ENCODE measurements at regions not wholly inside any gene's neighbourhood (a gene's known extent, or its start where the extent isn't known, plus 50 kb on each side); places are given as distances from the start of the nearest gene placed in this dataset.
"Not testable (repeated sequence)": the region's sequence is repeated elsewhere in the genome, so short reads cannot be mapped to it uniquely, and the experiment has no call there.

DNA sequence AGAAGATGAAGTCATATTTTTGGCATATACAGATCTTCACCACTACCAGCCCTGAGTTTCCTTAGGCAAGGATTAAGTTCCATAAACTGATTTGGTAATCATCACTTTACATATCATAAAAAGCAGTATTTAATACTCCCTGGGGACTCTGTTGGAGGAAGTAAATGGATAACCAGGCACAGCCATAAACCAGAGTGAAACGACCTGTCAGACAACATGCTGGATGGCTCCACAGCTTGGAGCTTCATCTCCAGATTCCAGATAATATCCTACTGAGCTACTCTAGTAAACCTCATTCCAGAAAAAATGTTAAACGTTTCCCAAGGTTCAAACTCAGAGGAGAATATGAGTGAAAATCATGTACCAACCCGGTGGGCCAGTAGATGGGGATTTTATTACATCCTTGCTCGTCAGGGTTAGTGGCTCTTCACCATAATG, 109.2 kb downstream of the BASP1 start:
- in situ Hi-C loops (cut with HindIII; ENCODE audit: low sequenced_read_pairs), result no loop called here
- no peak for DNase-seq (ENCODE audit: low spot score)

GRCh38 chr5:17327048-17327625, 109.7 kb downstream of the BASP1 start:
- in situ Hi-C loops (cut with HindIII; ENCODE audit: low sequenced_read_pairs), result no loop called here
- no peak for DNase-seq (ENCODE audit: low spot score)

DNA sequence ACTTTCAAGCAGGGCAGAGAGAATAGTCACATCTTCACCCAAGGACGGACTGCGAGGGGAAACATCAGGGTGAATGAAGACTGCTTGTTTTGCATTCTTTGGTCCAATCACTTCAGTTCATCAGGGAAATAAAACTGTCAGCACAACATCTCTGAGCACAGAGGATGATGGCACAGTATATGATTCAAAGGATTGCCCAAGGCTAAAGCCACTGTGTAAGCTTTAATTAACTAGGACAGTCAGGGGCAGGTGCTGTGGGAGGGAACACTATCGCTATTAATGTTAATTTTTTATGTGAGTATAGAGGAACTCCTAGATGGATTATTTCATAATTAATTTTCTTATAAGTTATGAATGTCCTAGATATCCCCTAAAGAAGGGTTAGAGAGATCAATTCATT, 112.1 kb downstream of the BASP1 start:
- no peak for DNase-seq (ENCODE audit: low spot score)
- in situ Hi-C loops (cut with HindIII; ENCODE audit: low sequenced_read_pairs), result no loop called here

DNA sequence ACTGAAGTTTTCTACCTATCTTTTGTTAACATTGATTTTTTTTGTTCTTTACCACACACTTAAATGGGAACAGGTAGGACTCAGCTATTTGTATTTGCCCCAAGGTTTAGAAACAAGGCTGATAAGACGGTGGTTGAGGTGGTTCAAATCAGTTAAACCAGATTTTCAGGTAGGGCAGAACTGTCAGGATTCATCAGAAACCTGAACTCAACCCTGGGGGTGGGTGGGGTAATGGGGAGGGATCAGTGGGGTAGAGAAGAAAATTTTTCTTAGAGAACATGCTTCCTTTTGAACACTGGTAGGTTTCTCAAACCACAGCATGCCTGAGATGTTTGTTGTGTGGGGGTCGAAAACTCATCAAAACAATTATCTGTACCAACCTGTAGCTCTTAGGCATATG, 113.0 kb downstream of the BASP1 start:
- in situ Hi-C loops (cut with HindIII; ENCODE audit: low sequenced_read_pairs), result no loop called here
- DNase-seq (ENCODE audit: low spot score), result no peak

DNA sequence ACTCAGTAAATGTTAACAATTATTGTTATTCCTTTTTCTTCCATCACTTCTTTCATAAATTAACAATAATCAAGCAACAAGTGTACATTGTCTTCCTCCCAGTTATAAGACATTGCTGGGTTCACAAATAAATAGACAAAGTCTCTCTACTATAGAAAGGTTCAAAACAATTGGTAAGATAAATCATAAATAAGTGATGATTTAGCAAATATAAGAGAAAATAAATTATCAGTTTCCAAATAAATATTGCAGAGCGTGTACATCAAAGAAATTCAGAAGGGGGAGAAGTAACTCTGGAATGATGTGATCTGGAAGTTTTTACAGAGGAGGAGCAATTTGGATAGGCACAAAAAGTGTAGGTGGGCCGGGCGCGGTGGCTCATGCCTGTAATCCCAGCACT, 114.2 kb downstream of the BASP1 start:
- no peak for DNase-seq (ENCODE audit: low spot score)
- in situ Hi-C loops (cut with HindIII; ENCODE audit: low sequenced_read_pairs), result no loop called here

GRCh38 chr5:17333755-17334154, 116.3 kb downstream of the BASP1 start:
- DNase-seq (ENCODE audit: low spot score), result no peak
- in situ Hi-C loops (cut with HindIII; ENCODE audit: low sequenced_read_pairs), result no loop called here

DNA sequence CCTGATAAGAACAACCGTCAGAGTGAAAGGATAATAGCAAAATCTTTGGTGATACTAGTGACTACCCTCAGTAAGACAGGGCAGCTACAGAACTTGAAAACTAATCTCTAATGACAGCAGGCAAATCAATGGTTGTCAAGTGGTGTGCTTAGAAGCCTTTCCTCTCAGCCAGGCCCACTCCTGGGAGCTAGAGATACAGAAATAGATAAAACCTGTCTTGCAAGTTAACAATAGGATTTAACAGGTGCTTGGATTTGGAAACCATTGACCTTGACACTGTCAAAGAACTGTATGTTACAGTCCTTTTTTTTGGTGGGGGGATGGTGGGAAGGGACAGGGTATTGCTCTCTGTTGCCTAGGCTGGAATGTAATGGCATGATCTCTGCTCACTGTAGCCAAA, 118.6 kb downstream of the BASP1 start:
- no peak for DNase-seq (ENCODE audit: low spot score)
- in situ Hi-C loops (cut with HindIII; ENCODE audit: low sequenced_read_pairs), result no loop called here

DNA sequence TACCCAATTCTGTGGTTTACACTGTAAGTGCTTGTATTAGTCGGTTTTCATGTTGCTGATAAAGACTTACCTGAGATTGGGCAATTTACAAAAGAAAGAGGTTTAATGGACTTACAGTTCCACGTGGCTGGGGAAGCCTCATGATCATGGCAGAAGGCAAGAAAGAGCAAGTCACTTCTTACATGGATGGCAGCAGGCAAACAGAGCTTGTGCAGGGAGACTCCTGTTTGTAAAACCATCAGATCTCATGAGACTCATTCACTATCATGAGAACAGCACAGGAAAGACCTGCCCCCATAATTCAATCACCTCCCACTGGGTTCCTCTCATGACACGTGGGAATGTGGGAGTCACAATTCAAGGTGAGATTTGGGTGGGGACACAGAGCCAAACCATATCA, 119.3 kb downstream of the BASP1 start:
- DNase-seq (ENCODE audit: low spot score); in situ Hi-C loops (cut with HindIII; ENCODE audit: low sequenced_read_pairs): not testable (repeated sequence)

DNA sequence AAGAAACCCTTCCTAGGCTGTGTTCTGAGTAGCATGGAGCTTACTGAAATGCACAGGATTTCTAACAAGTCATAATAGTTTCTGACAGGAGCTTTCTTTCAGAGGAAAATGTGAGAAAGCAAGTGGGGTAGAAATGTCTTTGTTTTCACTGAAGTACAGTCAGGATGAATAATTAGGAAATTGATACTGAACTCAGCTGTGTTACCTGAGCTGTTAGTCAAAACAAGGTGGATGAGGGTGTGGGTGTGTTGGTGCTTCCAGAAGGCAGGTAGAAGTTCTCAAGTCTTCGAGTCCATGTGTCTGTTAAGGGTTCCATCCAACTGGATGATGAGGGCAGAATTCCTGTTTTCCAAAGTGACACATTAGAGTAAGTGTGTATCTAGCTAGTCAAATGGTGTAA, 122.4 kb downstream of the BASP1 start:
- DNase-seq (ENCODE audit: low spot score), result no peak
- in situ Hi-C loops (cut with HindIII; ENCODE audit: low sequenced_read_pairs), result no loop called here

DNA sequence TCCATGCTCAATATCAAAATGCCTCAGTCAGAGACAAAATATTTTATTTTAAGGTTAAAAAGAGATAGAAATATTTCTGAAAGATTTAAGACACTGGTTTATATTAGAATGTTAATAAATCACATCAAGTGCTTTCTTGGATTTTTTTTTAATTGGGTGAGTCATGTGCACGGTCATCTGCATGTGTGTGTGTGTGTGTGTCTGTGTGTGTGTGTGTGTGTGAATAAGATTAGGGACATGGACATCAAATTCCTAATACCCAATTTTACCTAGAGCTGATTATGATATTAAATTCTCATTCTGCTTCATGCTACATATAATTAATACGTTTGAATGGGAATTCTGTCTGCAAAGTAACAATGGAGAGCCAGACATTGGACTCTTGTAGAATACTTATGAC, 122.9 kb downstream of the BASP1 start:
- in situ Hi-C loops (cut with HindIII; ENCODE audit: low sequenced_read_pairs), result no loop called here

GRCh38 chr5:17340819-17341218, 123.4 kb downstream of the BASP1 start:
- in situ Hi-C loops (cut with HindIII; ENCODE audit: low sequenced_read_pairs), result no loop called here
- no peak for DNase-seq (ENCODE audit: low spot score)

More for the DNA sequence above, 122.9 kb downstream of the BASP1 start:
- no peak for DNase-seq (ENCODE audit: low spot score)

- DNase-seq (ENCODE audit: low spot score), result no peak
- in situ Hi-C loops (cut with HindIII; ENCODE audit: low sequenced_read_pairs), result no loop called here
These were observed 126.2 kb downstream of the BASP1 start for GRCh38 chr5:17343675-17344074.

DNA sequence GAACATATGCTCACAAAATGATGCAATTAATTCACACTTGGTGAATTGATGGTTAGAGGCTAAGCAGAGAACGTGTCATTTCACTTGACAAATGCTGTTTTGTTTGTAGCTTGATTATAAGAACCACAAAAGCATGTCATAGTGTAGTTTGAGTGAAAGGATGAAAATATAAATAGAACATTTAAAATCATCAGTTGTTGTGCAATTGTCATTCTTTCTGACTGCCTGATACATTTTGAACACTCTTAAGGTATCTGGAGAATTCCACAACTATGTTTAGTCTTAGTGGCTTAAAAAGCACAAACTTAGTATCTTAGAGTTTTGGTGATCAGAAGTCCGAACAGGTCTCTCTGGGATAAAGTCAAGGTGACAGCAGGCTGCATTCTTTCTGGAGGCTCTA, 129.4 kb downstream of the BASP1 start:
- no peak for DNase-seq (ENCODE audit: low spot score)
- in situ Hi-C loops (cut with HindIII; ENCODE audit: low sequenced_read_pairs), result no loop called here

DNA sequence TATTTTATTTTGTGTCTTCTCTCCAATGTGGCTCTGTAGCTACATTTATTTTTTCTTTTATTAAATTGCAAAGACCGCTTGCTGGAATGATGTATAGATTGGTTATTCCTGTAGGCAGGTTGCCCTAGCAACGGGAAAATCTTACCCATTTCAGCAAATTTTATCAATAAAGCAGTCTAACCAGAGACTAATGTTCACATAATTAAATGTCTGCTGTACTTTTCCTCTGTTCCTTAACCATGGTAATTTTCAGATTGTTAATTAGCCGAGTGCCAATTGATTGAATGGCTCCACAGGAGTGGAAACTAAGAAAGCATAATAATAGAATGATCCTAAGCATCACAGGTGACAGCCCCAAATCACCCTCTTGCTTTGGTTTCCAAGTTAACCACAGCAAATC, 134.8 kb downstream of the BASP1 start:
- DNase-seq (ENCODE audit: low spot score), result no peak
- in situ Hi-C loops (cut with HindIII; ENCODE audit: low sequenced_read_pairs), result no loop called here

GRCh38 chr5:17354265-17354664, 136.8 kb downstream of the BASP1 start:
- in situ Hi-C loops (cut with HindIII; ENCODE audit: low sequenced_read_pairs), result no loop called here
- no peak for DNase-seq (ENCODE audit: low spot score)

DNA sequence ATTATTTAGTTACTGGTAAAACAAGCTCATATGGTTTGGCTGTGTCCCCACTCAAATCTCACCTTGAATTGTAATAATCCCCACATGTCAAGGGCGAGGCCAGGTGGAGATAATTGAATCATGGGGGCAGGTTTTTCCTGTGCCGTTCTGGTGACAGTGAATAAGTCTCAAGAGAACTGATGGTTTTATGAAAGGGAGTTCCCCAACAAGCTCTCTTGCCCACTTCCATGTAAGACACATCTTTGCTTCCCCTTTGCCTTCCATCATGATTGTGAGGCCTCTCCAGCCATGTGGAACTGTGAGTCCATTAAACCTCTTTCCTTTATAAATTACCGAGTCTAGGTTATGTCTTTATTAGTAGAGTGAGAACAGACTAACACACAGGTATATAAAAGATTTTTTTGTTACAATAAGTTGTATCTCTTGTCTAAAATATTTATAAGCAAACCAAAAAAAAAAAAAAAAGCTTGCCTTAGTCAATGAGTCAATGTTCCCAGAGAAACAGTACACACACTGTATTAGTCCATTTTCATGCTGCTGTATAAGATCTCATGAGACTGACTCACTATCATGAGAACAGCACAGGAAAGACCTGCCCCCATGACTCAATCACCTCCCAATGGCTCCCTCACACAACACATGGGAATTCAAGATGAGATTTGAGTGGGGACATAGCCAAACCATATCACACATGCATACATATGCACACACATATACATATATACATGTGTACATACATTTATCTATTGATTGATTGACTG, 138.3 kb downstream of the BASP1 start:
- in situ Hi-C loops (cut with HindIII; ENCODE audit: low sequenced_read_pairs), result no loop called here
- no peak for DNase-seq (ENCODE audit: low spot score)

- in situ Hi-C loops (cut with HindIII; ENCODE audit: low sequenced_read_pairs), result no loop called here
These were observed 139.1 kb downstream of the BASP1 start for GRCh38 chr5:17356551-17356950.

GRCh38 chr5:17357504-17357903, 140.1 kb downstream of the BASP1 start:
- no peak for DNase-seq (ENCODE audit: low spot score)
- in situ Hi-C loops (cut with HindIII; ENCODE audit: low sequenced_read_pairs), result no loop called here

More at GRCh38 chr5:17356551-17356950, 139.1 kb downstream of the BASP1 start:
- DNase-seq (ENCODE audit: low spot score), result no peak

GRCh38 chr5:17358031-17358430, 140.0 kb upstream of the TAF11L2 start:
- no peak for DNase-seq (ENCODE audit: low spot score)

GRCh38 chr5:17359451-17360011, 138.5 kb upstream of the TAF11L2 start:
- no peak for DNase-seq (ENCODE audit: low spot score)
- in situ Hi-C loops (cut with HindIII; ENCODE audit: low sequenced_read_pairs), result no loop called here

More at GRCh38 chr5:17358031-17358430, 140.0 kb upstream of the TAF11L2 start:
- in situ Hi-C loops (cut with HindIII; ENCODE audit: low sequenced_read_pairs), result no loop called here

DNA sequence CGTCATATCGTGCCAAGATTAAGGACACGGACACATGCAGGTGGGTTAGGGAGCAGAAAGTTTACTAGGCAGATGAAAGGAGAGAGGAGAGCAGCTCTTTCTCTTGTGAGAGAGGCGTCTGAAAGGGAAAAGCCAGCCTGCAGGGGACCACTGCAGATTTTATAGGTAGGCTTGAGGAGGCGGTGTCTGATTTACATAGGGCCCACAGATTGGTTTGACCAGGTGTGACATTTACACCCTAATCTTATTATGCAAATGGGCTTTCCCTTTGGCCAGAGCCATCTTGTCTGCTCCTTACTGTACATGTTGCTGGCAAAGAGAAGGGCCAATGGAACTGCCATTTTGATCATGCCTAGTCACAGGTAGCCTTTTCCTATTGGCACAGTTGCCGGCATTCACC, 137.2 kb upstream of the TAF11L2 start:
- in situ Hi-C loops (cut with HindIII; ENCODE audit: low sequenced_read_pairs), result no loop called here
- no peak for DNase-seq (ENCODE audit: low spot score)

All from G401 (cell line).